ENCODE measurements at regions not wholly inside any gene's neighbourhood (a gene's known extent, or its start where the extent isn't known, plus 50 kb on each side); places are given as distances from the start of the nearest gene placed in this dataset.

- DNase-seq: no peak
- intact Hi-C loops (cut with DNase I): no loop called here
- no peak overlapping the region for H3K4me3 ChIP-seq
- no peaks in the 10 kb centered on the region for H3K9me3 ChIP-seq
- H3K4me1 ChIP-seq: no peaks in the 10 kb centered on the region
- no peaks in the 10 kb centered on the region for H3K36me3 ChIP-seq
- no peak for TF ChIP-seq POLR2AphosphoS5 (IDR thresholded peaks at IDR 0.05)
- TF ChIP-seq CTCF (IDR thresholded peaks at IDR 0.05): no peak
- no peak for TF ChIP-seq POLR2A (IDR thresholded peaks at IDR 0.05)
- TF ChIP-seq EP300 (IDR thresholded peaks at IDR 0.05): no peak
- 85 to 94% methylated on average over 1 of the region's 1 CpG for WGBS, 2 donors
- H3K27me3 ChIP-seq: no peaks in the 10 kb centered on the region
- no peak overlapping the region for H3K27ac ChIP-seq
These were observed 51.9 kb upstream of the DBX2 start for GRCh38 chr12:45102818-45103217.

GRCh38 chr12:45105996-45106395, 55.1 kb upstream of the DBX2 start:
- no peak for DNase-seq
- intact Hi-C loops (cut with DNase I): no loop called here
- TF ChIP-seq POLR2A (IDR thresholded peaks at IDR 0.05) (no peak), EP300 (IDR thresholded peaks at IDR 0.05) (no peak), CTCF (IDR thresholded peaks at IDR 0.05) (no peak), POLR2AphosphoS5 (IDR thresholded peaks at IDR 0.05) (no peak)
- Histone ChIP-seq H3K27me3 (no peaks in the 10 kb centered on the region), H3K9me3 (no peaks in the 10 kb centered on the region), H3K27ac (no peak overlapping the region), H3K36me3 (no peaks in the 10 kb centered on the region), H3K4me3 (no peak overlapping the region), H3K4me1 (no peaks in the 10 kb centered on the region)
- 86 to 91% methylated on average over 10 of the region's 10 CpGs for WGBS, 2 donors

DNA sequence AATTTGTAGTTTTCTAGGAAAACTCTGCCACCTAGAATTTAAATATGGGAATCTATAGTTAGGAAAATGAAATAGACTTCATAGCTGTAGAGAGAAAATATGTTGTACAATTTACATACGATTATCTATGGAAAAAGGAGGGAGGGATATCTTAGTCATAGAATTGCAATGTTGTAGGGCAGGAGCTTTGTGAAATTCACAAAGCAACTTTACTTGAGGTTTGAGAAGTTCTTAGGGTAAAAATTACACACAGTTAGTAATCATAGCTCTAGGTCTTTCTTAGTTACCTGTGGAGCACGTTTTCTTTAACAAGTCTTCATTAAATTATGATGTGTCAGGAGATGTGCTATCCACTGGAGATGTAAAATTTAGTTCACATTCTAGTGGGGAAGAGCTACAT, 61.4 kb upstream of the DBX2 start:
- Histone ChIP-seq H3K9me3 (no peaks in the 10 kb centered on the region), H3K27me3 (no peaks in the 10 kb centered on the region), H3K4me1 (no peaks in the 10 kb centered on the region), H3K36me3 (no peaks in the 10 kb centered on the region), H3K27ac (no peak overlapping the region), H3K4me3 (no peak overlapping the region)
- TF ChIP-seq POLR2AphosphoS5 (IDR thresholded peaks at IDR 0.05) (no peak), CTCF (IDR thresholded peaks at IDR 0.05) (no peak), EP300 (IDR thresholded peaks at IDR 0.05) (no peak), POLR2A (IDR thresholded peaks at IDR 0.05) (no peak)
- DNase-seq: no peak
- 63 to 79% methylated on average over 2 of the region's 2 CpGs for WGBS, 2 donors
- intact Hi-C loops (cut with DNase I): no loop called here

- Histone ChIP-seq H3K9me3 (no peaks in the 10 kb centered on the region), H3K36me3 (no peaks in the 10 kb centered on the region), H3K4me3 (no peak overlapping the region), H3K27ac (no peak overlapping the region), H3K27me3 (no peaks in the 10 kb centered on the region), H3K4me1 (no peaks in the 10 kb centered on the region)
- TF ChIP-seq CTCF (IDR thresholded peaks at IDR 0.05) (no peak), POLR2A (IDR thresholded peaks at IDR 0.05) (no peak), EP300 (IDR thresholded peaks at IDR 0.05) (no peak), POLR2AphosphoS5 (IDR thresholded peaks at IDR 0.05) (no peak)
- intact Hi-C loops (cut with DNase I): no loop called here
- no peak for DNase-seq
- 82 to 83% methylated on average over 2 of the region's 2 CpGs for WGBS, 2 donors
These were observed 70.3 kb upstream of the DBX2 start for GRCh38 chr12:45121224-45121623.

GRCh38 chr12:45122768-45123380, 72.0 kb upstream of the DBX2 start:
- no peaks in the 10 kb centered on the region for H3K9me3 ChIP-seq
- intact Hi-C loops (cut with DNase I): no loop called here
- no peaks in the 10 kb centered on the region for H3K36me3 ChIP-seq
- 61 to 68% methylated on average over 6 of the region's 6 CpGs for WGBS, 2 donors
- H3K4me1 ChIP-seq: no peaks in the 10 kb centered on the region
- H3K27ac ChIP-seq: no peak overlapping the region
- no peak for DNase-seq
- H3K4me3 ChIP-seq: no peak overlapping the region
- TF ChIP-seq CTCF (IDR thresholded peaks at IDR 0.05) (no peak), POLR2A (IDR thresholded peaks at IDR 0.05) (no peak), EP300 (IDR thresholded peaks at IDR 0.05) (no peak), POLR2AphosphoS5 (IDR thresholded peaks at IDR 0.05) (no peak)
- H3K27me3 ChIP-seq: no peaks in the 10 kb centered on the region
